Thymus (tissue), 11 donors: ENCODE measurements at regions not wholly inside any gene's neighbourhood (a gene's known extent, or its start where the extent isn't known, plus 50 kb on each side); places are given as distances from the start of the nearest gene placed in this dataset.
"Not testable (repeated sequence)": the region's sequence is repeated elsewhere in the genome, so short reads cannot be mapped to it uniquely, and the experiment has no call there.

Source experiments
- DNase-seq, 9 donors: peaks; one replicate each; pipeline ENCODE4 v3.0.0-alpha.2; 2013; ENCODE audit warnings: low spot score in 9 of 9, low read depth in 6 of 9, missing footprints in 1 of 9
- H3K27ac ChIP-seq, 2 donors: one replicate each; pipeline ENCODE4 v1.5.1; 2013; ENCODE audit warnings: control low read depth in 1 of 2, low read depth in 1 of 2, low read length in 1 of 2, mild to moderate bottlenecking in 1 of 2, moderate library complexity in 1 of 2
- H3K27me3 ChIP-seq, 2 donors: one replicate each; pipeline ENCODE4 v1.5.1; 2013; ENCODE audit warnings: low read length in 1 of 2; ENCODE audit not compliant: control insufficient read depth in 2 of 2, insufficient read depth in 1 of 2
- H3K36me3 ChIP-seq, 2 donors: one replicate each; pipeline ENCODE4 v1.5.1; 2013; ENCODE audit warnings: low read length in 1 of 2, mild to moderate bottlenecking in 1 of 2, moderate library complexity in 1 of 2; ENCODE audit not compliant: control insufficient read depth in 2 of 2, insufficient read depth in 2 of 2
- H3K4me1 ChIP-seq, 2 donors: one replicate each; pipeline ENCODE4 v1.5.1; 2013; ENCODE audit warnings: low read length in 2 of 2; ENCODE audit not compliant: control insufficient read depth in 2 of 2, insufficient read depth in 2 of 2
- H3K4me3 ChIP-seq, 2 donors: one replicate each; pipeline ENCODE4 v1.5.1; 2013; ENCODE audit warnings: low read length in 2 of 2, control low read depth in 1 of 2, mild to moderate bottlenecking in 1 of 2
- H3K9me3 ChIP-seq, 2 donors: one replicate each; pipeline ENCODE4 v1.5.1; 2013; ENCODE audit warnings: low read length in 1 of 2, mild to moderate bottlenecking in 1 of 2; ENCODE audit not compliant: control insufficient read depth in 2 of 2, insufficient read depth in 1 of 2
- WGBS: extraction: QIAGEN DNeasy Blood & Tissue Kit; methylation state at CpG from one replicate; pipeline ENCODE4 v1.1.7; 2013; 5-methylcytosine and 5-hydroxymethylcytosine counted together
- donor health status: healthy.

DNA sequence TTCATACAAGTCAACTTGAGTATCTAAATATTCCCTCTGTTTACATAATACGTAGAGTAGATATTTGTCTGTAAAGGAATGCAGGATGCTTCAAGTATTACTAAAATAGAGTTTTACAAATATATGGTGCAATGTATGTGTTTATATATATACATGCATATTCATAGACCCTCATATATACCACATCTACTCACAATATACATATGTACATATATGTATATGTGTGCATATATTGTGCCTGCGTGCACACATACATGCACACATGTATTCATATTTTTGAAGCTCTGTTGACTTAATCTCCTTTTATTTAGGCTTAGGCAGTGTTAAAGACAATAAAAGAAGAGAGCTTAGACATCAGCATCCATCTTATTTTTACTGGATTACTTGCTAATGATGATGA is 616.6 kb upstream of the GOT2 start:
- H3K9me3 ChIP-seq, result no peaks in the 10 kb centered on the region
- no peak overlapping the region for H3K4me3 ChIP-seq
- no peaks in the 10 kb centered on the region for H3K4me1 ChIP-seq
- no peaks in the 10 kb centered on the region for H3K36me3 ChIP-seq
- no peak overlapping the region for H3K27ac ChIP-seq
- no peak for DNase-seq
- no peaks in the 10 kb centered on the region for H3K27me3 ChIP-seq
- 97% methylated on average over 2 of the region's 2 CpGs for WGBS

DNA sequence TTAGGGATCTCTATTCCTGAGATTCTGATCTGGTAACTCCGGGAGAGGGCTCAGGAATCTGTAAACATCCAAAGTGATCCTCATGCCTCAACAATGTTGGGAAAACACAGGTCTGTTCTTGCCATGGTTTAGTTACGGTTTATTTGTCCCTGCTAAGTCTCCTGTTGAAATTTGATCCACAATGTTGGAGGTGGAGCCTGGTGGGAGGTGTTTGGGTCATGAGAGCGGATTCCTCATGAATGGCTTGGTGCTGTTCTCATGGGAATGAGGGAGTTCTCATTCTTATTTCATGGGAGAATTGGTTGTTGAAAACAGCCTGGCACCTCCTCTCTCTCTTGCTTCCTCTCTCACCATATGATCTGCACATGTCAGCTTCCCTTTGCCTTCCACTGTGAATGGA is 608.6 kb upstream of the GOT2 start:
- Histone ChIP-seq H3K36me3 (no peaks in the 10 kb centered on the region), H3K4me1 (no peaks in the 10 kb centered on the region), H3K4me3 (no peak overlapping the region), H3K27ac (no peak overlapping the region), H3K27me3 (no peaks in the 10 kb centered on the region), H3K9me3 (no peaks in the 10 kb centered on the region)
- WGBS, result 88% methylated on average over 3 of the region's 3 CpGs
- DNase-seq, result no peak

DNA sequence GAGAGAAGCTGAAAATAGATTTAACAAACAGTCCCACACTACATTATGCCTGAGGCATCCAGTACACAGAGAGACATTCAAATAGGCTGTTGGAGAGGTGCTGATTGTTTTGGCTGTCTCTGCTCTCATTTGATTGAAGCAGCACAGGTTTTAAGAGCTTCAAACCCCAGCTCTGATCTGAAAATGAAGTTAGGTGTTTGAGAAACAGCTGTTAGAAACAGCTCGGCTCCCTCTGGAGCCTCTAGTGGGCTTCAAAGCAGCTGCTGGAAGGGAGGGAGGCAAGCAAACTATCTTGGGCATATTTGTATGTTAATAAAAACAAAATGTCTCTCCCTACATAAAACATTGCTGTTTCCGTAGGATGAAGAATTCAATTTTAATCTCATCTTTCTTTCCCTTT is 607.3 kb upstream of the GOT2 start:
- no peaks in the 10 kb centered on the region for H3K27me3 ChIP-seq
- no peak overlapping the region for H3K4me3 ChIP-seq
- DNase-seq, result no peak
- H3K27ac ChIP-seq, result no peak overlapping the region
- H3K9me3 ChIP-seq, result no peaks in the 10 kb centered on the region
- no peaks in the 10 kb centered on the region for H3K4me1 ChIP-seq
- no peaks in the 10 kb centered on the region for H3K36me3 ChIP-seq
- WGBS, result 81% methylated on average over 2 of the region's 2 CpGs

DNA sequence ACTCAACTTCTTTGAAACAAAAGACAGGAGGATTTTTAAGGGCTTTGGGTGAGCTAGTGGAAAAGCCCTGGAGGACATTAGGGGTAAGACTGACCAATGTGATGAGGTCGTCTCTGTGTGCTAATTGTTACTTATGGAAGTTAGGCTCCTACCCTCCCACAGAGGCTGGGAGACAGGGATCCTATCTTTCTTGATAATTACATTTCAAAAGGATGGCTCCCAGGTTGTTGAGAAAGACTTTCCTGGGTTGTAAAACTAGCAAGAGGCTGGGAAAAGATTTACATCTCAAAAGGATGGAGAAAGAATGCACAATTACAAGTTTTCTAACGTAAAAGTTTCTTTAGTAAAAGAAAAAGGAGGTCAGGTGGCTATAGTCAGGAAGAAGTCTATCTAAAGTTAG is 605.8 kb upstream of the GOT2 start:
- DNase-seq, result no peak
- Histone ChIP-seq H3K9me3 (no peaks in the 10 kb centered on the region), H3K27ac (no peak overlapping the region), H3K4me1 (no peaks in the 10 kb centered on the region), H3K36me3 (no peaks in the 10 kb centered on the region), H3K27me3 (no peaks in the 10 kb centered on the region), H3K4me3 (no peak overlapping the region)
- WGBS, result 49% methylated on average over 2 of the region's 2 CpGs

DNA sequence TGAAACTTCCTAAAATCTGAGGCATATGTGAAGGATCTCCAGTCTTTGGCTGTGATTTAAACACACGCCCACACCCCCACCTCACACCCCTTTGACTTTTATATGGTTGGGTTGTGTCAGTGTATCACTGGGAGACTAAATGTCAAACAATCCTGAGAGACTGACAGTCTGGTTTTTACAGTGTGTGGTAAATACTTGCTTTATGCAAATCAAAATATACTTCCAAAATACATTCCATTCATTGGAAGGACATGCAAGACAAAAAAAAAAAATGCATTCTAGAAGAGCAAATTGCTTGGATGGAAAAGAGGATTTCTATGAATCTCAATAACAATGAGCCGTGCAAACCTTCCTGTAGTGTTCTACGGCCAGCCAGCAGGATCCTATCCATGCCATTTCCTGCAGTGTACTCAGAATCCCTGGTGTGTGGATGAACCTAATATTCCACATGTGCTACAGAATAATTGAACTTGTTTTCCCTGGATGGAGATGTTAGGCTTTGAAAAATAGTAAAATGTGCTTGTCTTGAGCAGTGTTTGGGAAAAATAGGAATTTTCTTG is 602.1 kb upstream of the GOT2 start:
- Histone ChIP-seq H3K4me1 (no peaks in the 10 kb centered on the region), H3K27me3 (no peaks in the 10 kb centered on the region), H3K9me3 (no peaks in the 10 kb centered on the region), H3K4me3 (no peak overlapping the region), H3K36me3 (no peaks in the 10 kb centered on the region), H3K27ac (no peak overlapping the region)
- WGBS, result 92% methylated on average over 3 of the region's 3 CpGs
- no peak for DNase-seq

DNA sequence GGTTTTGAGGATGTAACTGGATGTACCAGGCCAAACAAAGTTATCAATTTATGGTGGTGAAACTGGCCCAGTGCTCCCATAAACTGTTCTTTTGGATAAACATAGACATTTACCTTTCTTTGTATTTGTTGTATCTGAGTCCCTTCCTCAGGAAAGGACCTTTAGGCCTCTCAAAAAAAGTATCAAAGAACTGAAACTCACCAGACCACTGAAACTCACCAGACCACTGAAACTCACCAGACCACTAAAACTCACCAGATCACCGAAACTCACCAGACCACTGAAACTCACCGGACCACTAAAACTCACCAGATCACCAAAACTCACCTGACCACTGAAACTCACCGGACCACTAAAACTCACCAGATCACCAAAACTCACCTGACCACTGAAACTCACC is 597.6 kb upstream of the GOT2 start:
- H3K27ac ChIP-seq, H3K4me3 ChIP-seq, H3K27me3 ChIP-seq, H3K9me3 ChIP-seq, H3K36me3 ChIP-seq, DNase-seq, H3K4me1 ChIP-seq: not testable (repeated sequence)
- 95% methylated on average over 3 of the region's 3 CpGs for WGBS

DNA sequence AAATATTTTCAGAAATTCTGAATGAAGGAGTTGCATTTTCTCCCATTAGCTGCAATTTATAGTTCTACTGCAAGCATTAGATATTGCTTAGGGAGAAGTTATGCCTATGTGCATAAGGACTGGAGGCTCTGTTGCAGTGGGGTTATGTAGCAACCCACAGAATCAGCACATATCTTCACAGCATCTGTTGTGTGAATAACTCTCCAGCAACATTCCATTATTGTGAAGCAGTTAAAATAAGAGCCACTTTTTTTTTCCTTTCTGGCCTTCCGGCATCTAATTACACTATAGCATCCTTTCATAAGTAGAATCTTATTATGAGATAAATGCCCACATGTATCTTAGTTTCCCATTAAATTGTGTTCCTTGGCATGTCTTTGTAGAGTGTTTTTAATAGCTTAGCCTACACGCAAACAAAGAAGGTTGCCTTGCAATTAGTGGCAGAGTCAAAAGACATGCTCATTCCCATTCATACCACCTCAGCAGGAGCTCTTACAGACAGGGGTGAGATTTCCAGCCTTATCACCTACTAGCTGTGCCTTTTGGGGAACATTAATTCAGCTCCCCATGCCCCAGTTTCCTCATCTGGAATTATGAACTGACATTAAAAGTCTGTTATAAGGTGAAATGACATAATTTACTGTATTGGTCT is 596.0 kb upstream of the GOT2 start:
- Histone ChIP-seq H3K9me3 (no peaks in the 10 kb centered on the region), H3K27me3 (no peaks in the 10 kb centered on the region), H3K27ac (no peak overlapping the region), H3K36me3 (no peaks in the 10 kb centered on the region), H3K4me1 (no peaks in the 10 kb centered on the region), H3K4me3 (no peak overlapping the region)
- 95% methylated on average over 2 of the region's 2 CpGs for WGBS
- DNase-seq, result no peak

DNA sequence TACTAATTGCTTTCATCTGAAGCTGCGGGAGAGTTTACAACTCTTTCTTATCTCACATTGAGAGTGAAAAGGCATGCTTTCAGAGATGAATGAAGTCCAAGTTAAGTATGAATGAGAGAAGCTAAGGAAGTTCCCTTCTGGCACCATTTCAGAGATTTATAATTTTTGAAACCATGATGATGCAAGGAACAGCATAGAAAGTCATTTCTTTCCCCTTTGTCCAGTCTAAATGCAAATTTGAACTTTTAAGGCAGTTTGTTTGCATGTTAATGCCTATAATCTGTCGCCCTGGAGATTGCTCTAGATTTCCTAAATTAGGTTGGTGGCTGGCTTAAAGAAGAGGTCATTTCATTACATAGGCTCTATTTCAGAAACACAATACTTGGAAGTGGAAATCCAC is 594.8 kb upstream of the GOT2 start:
- no peaks in the 10 kb centered on the region for H3K27me3 ChIP-seq
- no peak for DNase-seq
- WGBS, result 92% methylated on average over 2 of the region's 2 CpGs
- no peaks in the 10 kb centered on the region for H3K9me3 ChIP-seq
- H3K27ac ChIP-seq, result no peak overlapping the region
- no peaks in the 10 kb centered on the region for H3K36me3 ChIP-seq
- H3K4me3 ChIP-seq, result no peak overlapping the region
- H3K4me1 ChIP-seq, result no peaks in the 10 kb centered on the region

DNA sequence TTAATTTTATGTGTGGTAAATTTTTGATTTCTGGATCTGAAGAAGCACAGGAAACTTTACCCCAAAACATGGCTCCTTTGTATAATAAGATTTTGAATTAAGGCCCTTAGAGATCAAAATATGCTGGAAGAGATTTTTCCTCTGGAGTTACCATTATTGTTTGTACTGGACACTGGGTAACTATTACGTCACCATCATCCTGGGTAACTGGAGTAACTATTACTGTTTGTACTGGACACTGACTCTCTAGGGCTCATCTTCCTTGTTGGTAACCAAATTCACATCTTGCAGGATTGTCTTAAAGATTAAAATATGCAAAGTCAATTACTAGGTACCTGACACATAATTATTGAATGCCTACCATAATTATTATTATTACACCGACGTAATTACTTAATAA is 593.8 kb upstream of the GOT2 start:
- 98% methylated on average over 3 of the region's 3 CpGs for WGBS

More for the DNA sequence above, 593.8 kb upstream of the GOT2 start:
- Histone ChIP-seq H3K27me3 (no peaks in the 10 kb centered on the region), H3K36me3 (no peaks in the 10 kb centered on the region), H3K27ac (no peak overlapping the region), H3K4me1 (no peaks in the 10 kb centered on the region), H3K9me3 (no peaks in the 10 kb centered on the region), H3K4me3 (no peak overlapping the region)
- DNase-seq, result no peak
